IMR-90 (cell line): ENCODE measurements at regions not wholly inside any gene's neighbourhood (a gene's known extent, or its start where the extent isn't known, plus 50 kb on each side); places are given as distances from the start of the nearest gene placed in this dataset.

ENCODE experiments used
- ATAC-seq: fragments of 200-7000 bp; cut with Tn5 transposase; 2 replicates; pipeline ENCODE4 v1.9.1; 2020; ENCODE audit warnings: low read depth, mild to moderate bottlenecking, moderate library complexity
- BruUV-seq: library from RNA; stranded (reverse); fragments of 400-500 nt; replicated peaks from 2 replicates; lab custom pipeline; 2021; lab: Mats Ljungman, UMichigan
- CTCF ChIA-PET: fragments of 300-600 bp; formaldehyde crosslinking; extraction: SDS; loops from one replicate; lab custom pipeline; 2021; ENCODE audit warnings: antibody characterized with exemption; lab: Yijun Ruan, JAX
- POLR2A ChIA-PET: fragments of 300-600 bp; sonication (Branson Sonifier 250); formaldehyde crosslinking; loops from one replicate; lab custom pipeline; 2022; ENCODE audit warnings: antibody characterized with exemption; ENCODE audit not compliant: unreplicated experiment; lab: Charles Lee
- DNase-seq: peaks from one replicate; pipeline ENCODE4 v3.0.0; 2013
- H2AFZ ChIP-seq: replicated peaks from 2 replicates; pipeline ENCODE3; 2013; ENCODE audit warnings: low read length, mild to moderate bottlenecking; ENCODE audit not compliant: poor library complexity
- H2AK5ac ChIP-seq: 2 replicates; pipeline ENCODE4 v1.6.1; 2013; ENCODE audit warnings: low read depth, low read length, inconsistent platforms
- H2AK9ac ChIP-seq: replicated peaks from 2 replicates; pipeline ENCODE3; 2013; ENCODE audit warnings: mild to moderate bottlenecking, low read depth, low read length, moderate library complexity; ENCODE audit not compliant: poor library complexity
- H2BK120ac ChIP-seq: 2 replicates; pipeline ENCODE4 v1.6.1; 2013; ENCODE audit warnings: low read depth, low read length, inconsistent platforms
- H2BK15ac ChIP-seq: 3 replicates; pipeline ENCODE4 v1.6.1; 2013; ENCODE audit warnings: low read depth, low read length, inconsistent platforms
- H2BK20ac ChIP-seq: 2 replicates; pipeline ENCODE4 v1.6.1; 2013; ENCODE audit warnings: low read depth, mild to moderate bottlenecking, inconsistent platforms, low read length, moderate library complexity
- H2BK5ac ChIP-seq: 2 replicates; pipeline ENCODE4 v1.6.1; 2013; ENCODE audit warnings: mild to moderate bottlenecking, low read depth, low read length, inconsistent platforms; ENCODE audit not compliant: poor library complexity, severe bottlenecking
- H3K14ac ChIP-seq: replicated peaks from 2 replicates; pipeline ENCODE4 v1.6.1; 2013; ENCODE audit warnings: low read depth, low read length, inconsistent platforms
- H3K18ac ChIP-seq: 2 replicates; pipeline ENCODE4 v1.6.1; 2013; ENCODE audit warnings: low read depth, low read length, control low read depth
- H3K23ac ChIP-seq: 2 replicates; pipeline ENCODE4 v1.6.1; 2013; ENCODE audit warnings: low read depth, low read length, inconsistent platforms
- H3K27ac ChIP-seq: 2 replicates; pipeline ENCODE4 v1.5.1; 2013; ENCODE audit warnings: mild to moderate bottlenecking, control low read depth, low read length; ENCODE audit not compliant: insufficient read depth
- H3K27me3 ChIP-seq: 2 replicates; pipeline ENCODE4 v1.6.1; 2013; ENCODE audit warnings: low read length; ENCODE audit not compliant: control insufficient read depth, insufficient read depth
- H3K36me3 ChIP-seq: 2 replicates; pipeline ENCODE4 v1.6.1; 2013; ENCODE audit warnings: low read length, mixed read lengths; ENCODE audit not compliant: control insufficient read depth, insufficient read depth
- H3K4ac ChIP-seq: 2 replicates; pipeline ENCODE4 v1.6.1; 2013; ENCODE audit warnings: low read depth, low read length, inconsistent platforms
- H3K4me1 ChIP-seq: 2 replicates; pipeline ENCODE4 v1.6.1; 2013; ENCODE audit warnings: low read length, mixed read lengths; ENCODE audit not compliant: control insufficient read depth, insufficient read depth
- H3K4me2 ChIP-seq: 2 replicates; pipeline ENCODE4 v1.6.1; 2013; ENCODE audit warnings: low read depth, mild to moderate bottlenecking, control low read depth, low read length, moderate library complexity
- H3K4me3 ChIP-seq: 2 replicates; pipeline ENCODE4 v1.5.1; 2013; ENCODE audit warnings: low read depth, mild to moderate bottlenecking, control low read depth, low read length, moderate library complexity; ENCODE audit not compliant: insufficient read depth
- H3K56ac ChIP-seq: 2 replicates; pipeline ENCODE4 v1.6.1; 2013; ENCODE audit warnings: low read length, inconsistent platforms; ENCODE audit not compliant: insufficient read depth; ENCODE audit errors: extremely low read depth
- H3K79me1 ChIP-seq, 2 experiments: 2 replicates each; pipeline ENCODE4 v1.6.1; 2013; ENCODE audit warnings: low read length in 2 of 2, inconsistent platforms in 1 of 2, low read depth in 1 of 2
- H3K9ac ChIP-seq: 2 replicates; pipeline ENCODE4 v1.6.1; 2013; ENCODE audit warnings: low read depth, low read length, control low read depth
- H3K9me1 ChIP-seq: 2 replicates; pipeline ENCODE4 v1.6.1; 2013; ENCODE audit warnings: low read length, inconsistent platforms; ENCODE audit not compliant: insufficient read depth
- H3K9me3 ChIP-seq: 2 replicates; pipeline ENCODE4 v1.6.1; 2013; ENCODE audit warnings: low read length; ENCODE audit not compliant: control insufficient read depth, insufficient read depth
- H4K20me1 ChIP-seq: 2 replicates; pipeline ENCODE4 v1.6.1; 2013; ENCODE audit warnings: low read length, inconsistent platforms; ENCODE audit not compliant: insufficient read depth
- H4K5ac ChIP-seq: 2 replicates; pipeline ENCODE4 v1.6.1; 2013; ENCODE audit warnings: mild to moderate bottlenecking, low read depth, low read length, control low read depth
- H4K8ac ChIP-seq, 2 experiments: 2 replicates each; pipeline ENCODE4 v1.6.1; 2013; ENCODE audit warnings: low read depth in 2 of 2, low read length in 2 of 2, control low read depth in 1 of 2, inconsistent platforms in 1 of 2
- H4K91ac ChIP-seq: 2 replicates; pipeline ENCODE4 v1.6.1; 2013; ENCODE audit warnings: low read depth, low read length, inconsistent platforms; ENCODE audit not compliant: insufficient read depth
- CHD1 ChIP-seq: IDR thresholded peaks from 2 replicates; pipeline ENCODE4 v1.6.1; 2012; ENCODE audit warnings: low read depth, low read length, improper control_type of control experiment
- MAFK ChIP-seq: IDR thresholded peaks from 2 replicates; pipeline ENCODE4 v1.6.1; 2012; ENCODE audit warnings: low read depth, low read length, improper control_type of control experiment
- NFE2L2 ChIP-seq: fragments of 150-350 bp; IDR thresholded peaks from 2 replicates; pipeline ENCODE4 v1.6.1; 2016; ENCODE audit warnings: low read depth, mild to moderate bottlenecking, low read length
- RAD21 ChIP-seq: IDR thresholded peaks from 2 replicates; pipeline ENCODE4 v1.6.1; 2012; ENCODE audit warnings: low read length, improper control_type of control experiment
- WGBS, 2 experiments: methylation state at CpG; one replicate each; pipeline versions ENCODE4 v1.1.5 to v1.1.7; 2013; ENCODE audit warnings: missing lambda C conversion rate in 2 of 2; ENCODE audit not compliant: insufficient read length in 1 of 2; ENCODE audit errors: extremely low coverage in 2 of 2; 5-methylcytosine and 5-hydroxymethylcytosine counted together
- dilution Hi-C: fragments of 300-500 bp; cut with HindIII; formaldehyde crosslinking; loops from one replicate; pipeline ENCODE4 v1.14.3; 2018; ENCODE audit warnings: low sequenced_read_pairs; ENCODE audit not compliant: unreplicated experiment
- in situ Hi-C: fragments of 300-500 bp; cut with MboI; formaldehyde crosslinking; loops from 3 replicates; pipeline ENCODE4 v1.14.3; 2019; ENCODE audit warnings: low sequenced_read_pairs, inconsistent platforms, mixed read lengths
- intact Hi-C: fragments of 100-400 bp; cut with micrococcal nuclease; formaldehyde crosslinking; loops from 2 replicates; pipeline ENCODE4 v1.10.0; 2022

- Histone ChIP-seq H3K4me3 (no peak overlapping the region), H3K4me1 (no peaks in the 10 kb centered on the region), H3K14ac (no peak overlapping the region), H2BK120ac (no peak overlapping the region), H4K91ac (no peak overlapping the region), H4K20me1 (no peaks in the 10 kb centered on the region), H3K9me1 (no peaks in the 10 kb centered on the region), H3K4ac (no peak overlapping the region), H3K9me3 (peaks cover 2% of the 10 kb centered on the region; the same call in 1 of the 2 replicates), H3K23ac (no peak overlapping the region), H2AK5ac (no peak overlapping the region), H2BK5ac (no peak overlapping the region), H4K8ac (no peak overlapping the region), H4K5ac (no peak overlapping the region), H3K79me1 (no peaks in the 10 kb centered on the region), H3K56ac (no peak overlapping the region), H2AK9ac (no peak overlapping the region), H3K27ac (no peak overlapping the region), H2AFZ (no peak overlapping the region), H3K9ac (no peak overlapping the region), H2BK15ac (no peak overlapping the region), H3K36me3 (no peaks in the 10 kb centered on the region), H3K4me2 (no peak overlapping the region), H3K27me3 (no peaks in the 10 kb centered on the region), H3K18ac (no peak overlapping the region), H2BK20ac (no peak overlapping the region)
- dilution Hi-C loops, result no loop called here
- 68% methylated on average over 3 of the region's 7 CpGs; no CpG with 5 or more reads in 1 of the 2 experiments for WGBS, 2 experiments
- CTCF ChIA-PET, result no interaction called here
- no peak for ATAC-seq
- POLR2A ChIA-PET, result no interaction called here
- TF ChIP-seq CHD1 (no peak), MAFK (no peak), RAD21 (no peak), NFE2L2 (no peak)
- intact Hi-C loops, result no loop called here
- no TSS peak for BruUV-seq
- no peak for DNase-seq
- in situ Hi-C loops, result no loop called here
Observed at GRCh38 chr3:82186017-82186416, 424.6 kb upstream of the GBE1 start.
